SU-DHL-6 (cell line): ENCODE measurements at regions not wholly inside any gene's neighbourhood (a gene's known extent, or its start where the extent isn't known, plus 50 kb on each side); places are given as distances from the start of the nearest gene placed in this dataset.

Source experiments
- H2AFZ ChIP-seq: fragments of 200-600 bp; sonication (generic); 2 replicates; pipeline ENCODE4 v1.6.1; 2014; ENCODE audit warnings: low read depth, mild to moderate bottlenecking, moderate library complexity, mixed read lengths, antibody characterized with exemption, low read length; ENCODE audit not compliant: severe bottlenecking
- H3F3A ChIP-seq: fragments of 200-600 bp; shearing (Covaris generic); 2 replicates; pipeline ENCODE4 v1.6.0; 2016; ENCODE audit warnings: antibody characterized with exemption, mild to moderate bottlenecking; ENCODE audit not compliant: insufficient read depth
- H3K27ac ChIP-seq: fragments of 200-600 bp; sonication (generic); 2 replicates; pipeline ENCODE4 v1.5.1; 2016; ENCODE audit warnings: low read depth, mild to moderate bottlenecking, low read length, moderate library complexity, mixed read lengths
- H3K27me3 ChIP-seq: fragments of 200-600 bp; sonication (generic), shearing (Covaris generic); 2 replicates; pipeline ENCODE4 v1.6.0; 2014; ENCODE audit warnings: mild to moderate bottlenecking, low read length
- H3K36me3 ChIP-seq: fragments of 200-600 bp; sonication (generic); 2 replicates; pipeline ENCODE4 v1.6.1; 2014; ENCODE audit warnings: mild to moderate bottlenecking, low read length, mixed read lengths
- H3K4me2 ChIP-seq: fragments of 300-600, 200-600 bp; shearing (Covaris generic), sonication (generic); 2 replicates; pipeline ENCODE4 v1.6.0; 2014; ENCODE audit warnings: low read length, low read depth, mild to moderate bottlenecking; ENCODE audit not compliant: poor library complexity, severe bottlenecking
- H3K4me3 ChIP-seq: fragments of 200-600 bp; sonication (generic); 2 replicates; pipeline ENCODE4 v1.5.1; 2014; ENCODE audit warnings: antibody characterized with exemption, low read length, mild to moderate bottlenecking, mixed read lengths; ENCODE audit not compliant: insufficient read depth, poor library complexity, severe bottlenecking
- H3K79me2 ChIP-seq: fragments of 200-600 bp; sonication (generic); 2 replicates; pipeline ENCODE4 v1.6.1; 2014; ENCODE audit warnings: mild to moderate bottlenecking, low read length, moderate library complexity; ENCODE audit not compliant: insufficient read depth
- H3K9ac ChIP-seq: fragments of 200-600 bp; sonication (generic); 2 replicates; pipeline ENCODE4 v1.7.0; 2014; ENCODE audit warnings: mild to moderate bottlenecking, low read length
- H3K9me2 ChIP-seq: fragments of 200-600 bp; sonication (generic); replicated peaks from 2 replicates; pipeline ENCODE4 v1.6.1; 2014; ENCODE audit warnings: low read length; ENCODE audit not compliant: insufficient read depth
- H3K9me3 ChIP-seq: fragments of 200-600 bp; sonication (generic); 2 replicates; pipeline ENCODE4 v1.6.1; 2014; ENCODE audit warnings: low read length, mixed read lengths; ENCODE audit not compliant: insufficient read depth
- H4K20me1 ChIP-seq: fragments of 200-600 bp; sonication (generic); 2 replicates; pipeline ENCODE4 v1.6.1; 2014; ENCODE audit warnings: low read depth, mild to moderate bottlenecking, antibody characterized with exemption, low read length, moderate library complexity, mixed read lengths
- EZH2phosphoT487 ChIP-seq: fragments of 200-600 bp; sonication (generic), shearing (Covaris generic); conservative IDR thresholded peaks from 2 replicates; pipeline ENCODE4 v1.6.1; 2018; ENCODE audit warnings: mild to moderate bottlenecking, antibody characterized with exemption, low read length, moderate library complexity, mixed read lengths
- TF ChIP-seq, protein P1 (sequence below): fragments of 200-600 bp; sonication (generic); IDR thresholded peaks from one replicate; pipeline ENCODE4 v1.5.1; 2017; ENCODE audit warnings: antibody characterized with exemption, mild to moderate bottlenecking, low read length, moderate library complexity; ENCODE audit not compliant: insufficient read depth, poor library complexity, severe bottlenecking

DNA sequence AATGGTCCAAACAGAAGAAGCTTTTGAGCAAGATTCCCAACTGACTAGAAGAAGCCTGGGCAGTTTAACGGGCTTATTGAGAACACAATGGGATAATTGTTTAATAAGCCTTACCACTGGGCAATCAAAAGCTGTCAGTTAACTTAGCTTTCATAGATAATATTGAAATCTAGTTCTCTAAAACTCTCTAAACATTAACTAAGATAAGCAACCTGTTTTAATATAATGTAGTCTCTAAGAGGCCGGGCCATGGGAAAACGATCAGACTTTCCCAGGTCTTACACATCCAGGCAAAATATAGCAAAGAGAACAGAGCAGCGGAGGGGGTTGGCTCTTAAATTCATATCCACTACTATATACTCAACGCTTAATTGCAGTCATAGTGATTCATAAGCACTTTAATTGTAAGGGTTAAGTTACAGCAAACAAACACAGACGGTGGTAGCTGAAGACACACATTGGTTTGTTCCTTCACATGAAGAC lies 128.0 kb upstream of the FAM83B start:
- no peaks in the 10 kb centered on the region for H3K27me3 ChIP-seq
- H3K9me3 ChIP-seq: no peaks in the 10 kb centered on the region
- no peaks in the 10 kb centered on the region for H3K79me2 ChIP-seq
- no peak overlapping the region for H3K27ac ChIP-seq
- no peak overlapping the region for H3K9ac ChIP-seq
- H3K9me2 ChIP-seq: no peaks in the 10 kb centered on the region
- H3K4me3 ChIP-seq: no peak overlapping the region
- H2AFZ ChIP-seq: no peak overlapping the region
- H3K4me2 ChIP-seq: no peak overlapping the region
- no peaks in the 10 kb centered on the region for H3F3A ChIP-seq
- TF ChIP-seq, protein P1, sequence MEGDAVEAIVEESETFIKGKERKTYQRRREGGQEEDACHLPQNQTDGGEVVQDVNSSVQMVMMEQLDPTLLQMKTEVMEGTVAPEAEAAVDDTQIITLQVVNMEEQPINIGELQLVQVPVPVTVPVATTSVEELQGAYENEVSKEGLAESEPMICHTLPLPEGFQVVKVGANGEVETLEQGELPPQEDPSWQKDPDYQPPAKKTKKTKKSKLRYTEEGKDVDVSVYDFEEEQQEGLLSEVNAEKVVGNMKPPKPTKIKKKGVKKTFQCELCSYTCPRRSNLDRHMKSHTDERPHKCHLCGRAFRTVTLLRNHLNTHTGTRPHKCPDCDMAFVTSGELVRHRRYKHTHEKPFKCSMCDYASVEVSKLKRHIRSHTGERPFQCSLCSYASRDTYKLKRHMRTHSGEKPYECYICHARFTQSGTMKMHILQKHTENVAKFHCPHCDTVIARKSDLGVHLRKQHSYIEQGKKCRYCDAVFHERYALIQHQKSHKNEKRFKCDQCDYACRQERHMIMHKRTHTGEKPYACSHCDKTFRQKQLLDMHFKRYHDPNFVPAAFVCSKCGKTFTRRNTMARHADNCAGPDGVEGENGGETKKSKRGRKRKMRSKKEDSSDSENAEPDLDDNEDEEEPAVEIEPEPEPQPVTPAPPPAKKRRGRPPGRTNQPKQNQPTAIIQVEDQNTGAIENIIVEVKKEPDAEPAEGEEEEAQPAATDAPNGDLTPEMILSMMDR: no peak
- no peak for TF ChIP-seq EZH2phosphoT487
- H4K20me1 ChIP-seq: no peaks in the 10 kb centered on the region
- H3K36me3 ChIP-seq: no peaks in the 10 kb centered on the region

DNA sequence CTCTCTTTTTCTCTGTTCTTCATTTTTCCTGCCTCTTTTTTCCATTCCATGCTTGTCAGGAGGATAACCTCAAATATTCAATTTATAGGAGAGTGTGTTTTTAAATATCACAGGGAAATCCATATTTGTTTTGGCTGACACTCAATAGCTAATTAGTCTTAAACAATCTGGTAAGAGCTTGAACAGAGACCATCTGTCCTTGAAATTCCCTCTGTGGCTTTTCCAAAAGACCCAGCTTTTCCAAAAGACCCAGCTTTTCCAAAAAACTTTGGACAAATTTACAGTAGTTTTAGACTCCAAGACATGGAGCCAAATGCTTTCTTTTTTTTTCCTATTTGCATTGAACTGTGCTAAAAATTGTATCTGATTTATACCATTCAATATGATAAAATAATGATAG lies 127.4 kb upstream of the FAM83B start:
- TF ChIP-seq, protein P1: no peak
- no peak for TF ChIP-seq EZH2phosphoT487
- Histone ChIP-seq H3K4me3 (no peak overlapping the region), H3K4me2 (no peak overlapping the region), H3K27ac (no peak overlapping the region), H3K79me2 (no peaks in the 10 kb centered on the region), H3K9ac (no peak overlapping the region), H2AFZ (no peak overlapping the region), H3F3A (no peaks in the 10 kb centered on the region), H3K27me3 (no peaks in the 10 kb centered on the region), H4K20me1 (no peaks in the 10 kb centered on the region), H3K9me3 (no peaks in the 10 kb centered on the region), H3K9me2 (no peaks in the 10 kb centered on the region), H3K36me3 (no peaks in the 10 kb centered on the region)

DNA sequence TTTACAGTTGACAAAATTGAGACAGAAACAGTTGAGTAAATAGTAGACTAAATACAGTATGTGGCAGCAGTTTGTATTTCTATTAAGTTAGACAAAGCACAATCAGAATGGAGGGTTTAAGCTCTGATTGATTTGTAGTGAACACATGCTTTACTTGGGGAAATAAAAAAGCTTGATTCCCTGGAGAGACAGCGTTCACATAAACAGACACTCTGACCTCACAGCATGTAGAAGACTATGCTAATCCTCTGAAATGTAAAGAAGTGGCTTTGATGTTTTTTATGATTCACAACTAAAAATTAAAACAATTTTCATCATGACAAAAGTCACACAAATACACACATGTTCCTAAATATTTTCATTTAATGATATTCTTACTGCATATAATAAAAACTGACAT lies 126.9 kb upstream of the FAM83B start:
- no peaks in the 10 kb centered on the region for H3F3A ChIP-seq
- no peak overlapping the region for H3K4me2 ChIP-seq
- no peaks in the 10 kb centered on the region for H3K27me3 ChIP-seq
- no peaks in the 10 kb centered on the region for H4K20me1 ChIP-seq
- H3K79me2 ChIP-seq: no peaks in the 10 kb centered on the region
- no peaks in the 10 kb centered on the region for H3K36me3 ChIP-seq
- no peaks in the 10 kb centered on the region for H3K9me3 ChIP-seq
- no peak overlapping the region for H3K9ac ChIP-seq
- H3K9me2 ChIP-seq: no peaks in the 10 kb centered on the region
- TF ChIP-seq, protein P1: no peak
- no peak for TF ChIP-seq EZH2phosphoT487
- H2AFZ ChIP-seq: no peak overlapping the region
- H3K27ac ChIP-seq: no peak overlapping the region
- no peak overlapping the region for H3K4me3 ChIP-seq
